HFFc6 (cell line): ENCODE measurements at regions not wholly inside any gene's neighbourhood (a gene's known extent, or its start where the extent isn't known, plus 50 kb on each side); places are given as distances from the start of the nearest gene placed in this dataset.
"Not testable (repeated sequence)": the region's sequence is repeated elsewhere in the genome, so short reads cannot be mapped to it uniquely, and the experiment has no call there.

Experiments
- DNase-seq: peaks from one replicate; pipeline ENCODE4 v3.0.0-alpha.2; 2018
- H3K27ac Mint-ChIP-seq: 2 replicates; pipeline ENCODE4 v1.8.0; 2020; ENCODE audit warnings: mild to moderate bottlenecking, mixed read lengths
- H3K27me3 Mint-ChIP-seq: 2 replicates; pipeline ENCODE4 v1.8.0; 2021; ENCODE audit warnings: mild to moderate bottlenecking, moderate library complexity, mixed read lengths; ENCODE audit not compliant: insufficient read depth
- H3K36me3 Mint-ChIP-seq: 2 replicates; pipeline ENCODE4 v1.8.0; 2021; ENCODE audit warnings: low read depth, mixed read lengths
- H3K4me1 Mint-ChIP-seq: 2 replicates; pipeline ENCODE4 v1.8.0; 2020; ENCODE audit warnings: low read depth, mixed read lengths
- H3K4me3 Mint-ChIP-seq: 2 replicates; pipeline ENCODE4 v1.8.0; 2020; ENCODE audit warnings: mild to moderate bottlenecking, moderate library complexity, mixed read lengths
- H3K9me3 Mint-ChIP-seq: 2 replicates; pipeline ENCODE4 v1.8.0; 2020; ENCODE audit warnings: mild to moderate bottlenecking, mixed read lengths
- TF ChIP-seq, protein P1 (sequence below): fragments of 200-600 bp; sonication (generic); IDR thresholded peaks from 2 replicates; pipeline ENCODE4 v1.5.0; 2021; ENCODE audit warnings: antibody characterized with exemption, mild to moderate bottlenecking

DNA sequence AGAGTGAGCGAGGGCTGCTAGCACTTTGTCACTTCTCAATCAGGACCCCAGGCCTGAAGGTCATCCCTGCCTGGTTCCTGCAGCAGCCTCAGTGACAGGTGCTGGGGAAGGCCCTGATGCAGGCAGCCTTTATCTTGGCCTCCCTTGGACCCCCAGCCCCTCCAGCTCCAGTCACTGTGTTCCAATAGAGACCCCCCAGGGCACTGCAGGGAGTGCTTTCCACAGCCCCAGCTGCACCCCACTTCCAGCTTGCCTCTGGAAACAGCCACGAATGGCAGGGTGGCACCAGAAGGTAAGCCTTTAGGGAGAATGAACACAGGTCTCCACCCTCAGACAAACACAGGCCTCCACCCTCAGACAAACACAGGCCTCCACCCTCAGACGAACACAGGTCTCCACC, 241.6 kb upstream of the SGCG start:
- Mint-ChIP-seq H3K27ac (no peak overlapping the region), H3K4me1 (no peaks in the 10 kb centered on the region)

DNA sequence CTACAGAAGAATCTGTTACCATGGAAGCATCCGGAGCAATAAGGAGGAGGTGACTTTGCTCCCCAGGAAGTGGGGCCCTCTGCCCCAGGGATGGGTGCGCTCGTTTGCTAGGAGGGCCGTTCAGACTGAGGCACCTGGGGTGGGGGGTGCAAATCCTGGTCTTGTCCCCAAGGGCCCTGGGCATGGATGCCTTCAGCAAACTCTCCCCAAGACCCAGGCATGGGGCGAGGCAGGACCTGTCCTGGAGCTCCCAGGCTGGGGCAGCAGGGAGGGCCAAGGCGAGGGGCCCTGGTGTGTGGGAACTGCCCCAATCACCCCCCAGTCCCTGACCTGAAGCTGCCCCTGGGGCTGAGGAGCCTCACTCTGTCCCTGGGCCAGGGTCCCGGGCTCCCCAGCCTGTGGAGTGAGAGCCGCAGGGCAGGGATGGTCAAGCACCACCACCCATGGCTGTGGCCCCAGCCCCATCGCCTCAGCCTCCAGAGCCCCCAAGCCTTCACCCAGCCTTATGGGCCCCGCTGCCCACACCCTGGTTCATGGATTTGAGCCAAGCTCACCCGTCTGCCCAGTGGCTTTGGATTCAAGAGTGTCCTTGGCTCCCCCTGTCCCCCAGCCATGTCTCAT, 240.6 kb upstream of the SGCG start:
- no peak for DNase-seq
- Mint-ChIP-seq H3K27me3 (peaks cover 11% of the 10 kb centered on the region), H3K36me3 (no peaks in the 10 kb centered on the region; the same call in 1 of the 2 replicates), H3K27ac (no peak overlapping the region), H3K4me1 (no peaks in the 10 kb centered on the region), H3K4me3 (no peak overlapping the region), H3K9me3 (peaks cover 24% of the 10 kb centered on the region)
- TF ChIP-seq, protein P1, sequence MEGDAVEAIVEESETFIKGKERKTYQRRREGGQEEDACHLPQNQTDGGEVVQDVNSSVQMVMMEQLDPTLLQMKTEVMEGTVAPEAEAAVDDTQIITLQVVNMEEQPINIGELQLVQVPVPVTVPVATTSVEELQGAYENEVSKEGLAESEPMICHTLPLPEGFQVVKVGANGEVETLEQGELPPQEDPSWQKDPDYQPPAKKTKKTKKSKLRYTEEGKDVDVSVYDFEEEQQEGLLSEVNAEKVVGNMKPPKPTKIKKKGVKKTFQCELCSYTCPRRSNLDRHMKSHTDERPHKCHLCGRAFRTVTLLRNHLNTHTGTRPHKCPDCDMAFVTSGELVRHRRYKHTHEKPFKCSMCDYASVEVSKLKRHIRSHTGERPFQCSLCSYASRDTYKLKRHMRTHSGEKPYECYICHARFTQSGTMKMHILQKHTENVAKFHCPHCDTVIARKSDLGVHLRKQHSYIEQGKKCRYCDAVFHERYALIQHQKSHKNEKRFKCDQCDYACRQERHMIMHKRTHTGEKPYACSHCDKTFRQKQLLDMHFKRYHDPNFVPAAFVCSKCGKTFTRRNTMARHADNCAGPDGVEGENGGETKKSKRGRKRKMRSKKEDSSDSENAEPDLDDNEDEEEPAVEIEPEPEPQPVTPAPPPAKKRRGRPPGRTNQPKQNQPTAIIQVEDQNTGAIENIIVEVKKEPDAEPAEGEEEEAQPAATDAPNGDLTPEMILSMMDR, result no peak

More for the DNA sequence above, 241.6 kb upstream of the SGCG start:
- H3K4me3 Mint-ChIP-seq, result no peak overlapping the region
- TF ChIP-seq, protein P1, result no peak
- DNase-seq, result no peak
- no peaks in the 10 kb centered on the region; the same call in 1 of the 2 replicates for H3K36me3 Mint-ChIP-seq
- H3K27me3 Mint-ChIP-seq, result peaks cover 10% of the 10 kb centered on the region
- H3K9me3 Mint-ChIP-seq, result peaks cover 19% of the 10 kb centered on the region

DNA sequence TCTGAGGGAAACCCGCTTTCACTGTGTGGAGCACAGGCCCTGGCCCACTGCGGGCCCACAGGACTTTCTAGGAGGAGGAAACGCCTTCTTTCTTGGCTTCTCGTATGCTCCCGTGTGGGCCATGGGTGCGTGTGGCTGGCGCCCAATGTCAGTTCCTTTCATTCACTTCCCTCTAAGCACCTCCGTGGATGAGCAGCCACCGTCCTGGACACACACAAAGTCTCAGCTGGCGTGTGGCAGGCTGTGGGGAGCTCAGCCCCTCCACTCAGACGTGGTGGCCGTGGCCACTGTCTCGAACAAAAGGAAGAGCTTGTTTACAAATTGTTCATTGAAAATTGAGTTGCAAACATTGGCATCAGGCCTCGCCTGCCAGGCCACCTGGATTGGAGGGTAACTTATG, 240.0 kb upstream of the SGCG start:
- H3K9me3 Mint-ChIP-seq, result peaks cover 24% of the 10 kb centered on the region
- no peak overlapping the region for H3K4me3 Mint-ChIP-seq
- no peak for DNase-seq
- H3K36me3 Mint-ChIP-seq, result no peaks in the 10 kb centered on the region; the same call in 1 of the 2 replicates
- no peak overlapping the region for H3K27ac Mint-ChIP-seq
- no peaks in the 10 kb centered on the region for H3K4me1 Mint-ChIP-seq
- peaks cover 11% of the 10 kb centered on the region for H3K27me3 Mint-ChIP-seq
- TF ChIP-seq, protein P1, result no peak

DNA sequence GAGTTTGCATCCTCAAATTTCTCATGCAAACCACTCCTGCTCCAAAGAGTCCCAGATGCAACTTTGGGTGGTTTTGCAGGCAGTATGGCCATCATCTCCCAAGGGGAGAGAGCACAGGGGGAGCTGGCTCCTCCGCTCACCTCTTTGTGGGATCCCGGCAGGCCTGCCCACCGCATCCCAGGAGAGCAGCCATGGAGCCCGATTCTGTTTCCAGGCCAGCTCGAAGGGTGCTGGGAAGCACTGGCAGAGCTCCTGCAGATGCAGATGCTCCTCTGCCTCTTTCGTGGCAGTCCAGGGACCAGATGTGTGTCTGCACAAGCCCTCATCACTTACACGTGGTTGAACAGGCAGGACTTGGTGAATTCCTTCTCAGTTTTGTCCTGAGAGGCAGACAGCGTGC, 239.3 kb upstream of the SGCG start:
- H3K9me3 Mint-ChIP-seq, result peaks cover 24% of the 10 kb centered on the region
- H3K27me3 Mint-ChIP-seq, result peaks cover 11% of the 10 kb centered on the region
- not testable (repeated sequence) for H3K4me3 Mint-ChIP-seq, H3K4me1 Mint-ChIP-seq, DNase-seq, H3K27ac Mint-ChIP-seq, H3K36me3 Mint-ChIP-seq

DNA sequence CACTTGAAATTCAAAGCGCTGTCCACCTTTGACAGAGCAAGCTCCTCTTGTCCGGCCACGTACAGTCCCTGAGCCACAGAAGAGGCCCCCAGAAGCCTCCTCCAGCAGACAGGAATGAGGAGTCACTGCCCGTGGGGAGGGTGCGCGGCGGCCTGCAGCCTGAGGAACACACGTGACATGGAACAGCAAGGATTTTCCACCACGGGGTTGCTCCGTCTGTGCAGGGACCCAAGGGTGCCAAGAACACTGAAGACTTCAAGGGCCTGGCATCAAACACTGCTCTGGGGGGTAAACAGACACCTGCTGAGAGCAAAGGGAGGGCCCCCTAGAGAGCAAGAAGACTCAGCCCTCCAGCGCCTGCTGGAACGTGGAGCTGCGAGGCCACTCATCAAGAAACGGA, 237.9 kb upstream of the SGCG start:
- H3K4me3 Mint-ChIP-seq, H3K4me1 Mint-ChIP-seq, DNase-seq, H3K27ac Mint-ChIP-seq, H3K36me3 Mint-ChIP-seq: not testable (repeated sequence)
- Mint-ChIP-seq H3K9me3 (peaks cover 21% of the 10 kb centered on the region), H3K27me3 (peaks cover 11% of the 10 kb centered on the region)

DNA sequence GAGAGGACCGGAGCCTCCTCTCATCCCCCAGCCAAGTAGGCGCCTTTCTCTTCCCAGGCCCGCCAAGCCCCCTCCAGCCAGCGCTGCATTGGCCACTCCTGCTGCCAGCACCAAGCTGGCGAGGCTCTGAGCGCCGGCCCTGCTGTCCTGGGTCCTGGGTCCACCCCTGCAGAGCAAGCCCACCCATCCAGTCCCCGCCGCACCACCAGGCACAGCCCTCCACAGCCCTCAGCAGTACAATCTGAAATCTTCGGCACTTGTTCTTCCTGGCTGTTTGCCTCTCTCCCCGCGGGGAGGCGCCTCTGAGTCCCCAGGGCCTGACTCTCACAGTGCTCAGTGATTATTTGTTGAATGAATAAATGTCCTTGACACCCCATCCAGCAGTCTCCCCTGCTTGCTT, 236.4 kb upstream of the SGCG start:
- no peak overlapping the region for H3K4me3 Mint-ChIP-seq
- no peaks in the 10 kb centered on the region for H3K4me1 Mint-ChIP-seq
- DNase-seq, result no peak
- H3K27ac Mint-ChIP-seq, result no peak overlapping the region
- H3K27me3 Mint-ChIP-seq, result peaks cover 13% of the 10 kb centered on the region
- peaks cover 18% of the 10 kb centered on the region; the same call in 1 of the 2 replicates for H3K9me3 Mint-ChIP-seq
- TF ChIP-seq, protein P1, result peak; percentile 40
- H3K36me3 Mint-ChIP-seq, result no peaks in the 10 kb centered on the region; the same call in 1 of the 2 replicates
